Type B pancreatic cell (in vitro differentiated cells): ENCODE measurements at regions not wholly inside any gene's neighbourhood (a gene's known extent, or its start where the extent isn't known, plus 50 kb on each side); places are given as distances from the start of the nearest gene placed in this dataset.

ENCODE experiments used
- DNase-seq: peaks from one replicate; pipeline ENCODE4 v3.0.0; 2021; ENCODE audit warnings: mixed read lengths; ENCODE audit not compliant: unreplicated experiment; ENCODE audit errors: extremely low spot score
- H3K27ac Mint-ChIP-seq: 2 replicates; pipeline ENCODE4 v1.8.0; 2021; ENCODE audit warnings: mild to moderate bottlenecking, mixed read lengths
- H3K27me3 Mint-ChIP-seq: 2 replicates; pipeline ENCODE4 v1.8.0; 2021; ENCODE audit warnings: mixed read lengths
- H3K36me3 Mint-ChIP-seq: 2 replicates; pipeline ENCODE4 v1.8.0; 2021; ENCODE audit warnings: mixed read lengths
- H3K4me1 Mint-ChIP-seq: one replicate; pipeline ENCODE4 v1.8.0; 2021; ENCODE audit warnings: mixed read lengths; ENCODE audit not compliant: unreplicated experiment
- H3K4me3 Mint-ChIP-seq: 2 replicates; pipeline ENCODE4 v1.8.0; 2021; ENCODE audit warnings: mild to moderate bottlenecking, mixed read lengths
- H3K9me3 Mint-ChIP-seq: 2 replicates; pipeline ENCODE4 v1.8.0; 2021; ENCODE audit warnings: mixed read lengths
- CTCF ChIP-seq: fragments of 200-600 bp; sonication (generic); conservative IDR thresholded peaks from 2 replicates; pipeline ENCODE4 v1.5.0; 2021; ENCODE audit warnings: antibody characterized with exemption, mild to moderate bottlenecking

- H3K36me3 Mint-ChIP-seq = no peaks in the 10 kb centered on the region
- H3K27me3 Mint-ChIP-seq = no peaks in the 10 kb centered on the region
- no peak for DNase-seq
- H3K4me3 Mint-ChIP-seq = no peak overlapping the region
- H3K4me1 Mint-ChIP-seq = no peaks in the 10 kb centered on the region
- H3K27ac Mint-ChIP-seq = no peak overlapping the region
- H3K9me3 Mint-ChIP-seq = no peaks in the 10 kb centered on the region
- no peak for TF ChIP-seq CTCF
These were observed 427.3 kb upstream of the ZNF717 start for GRCh38 chr3:76212679-76213078.

GRCh38 chr3:76222201-76222600 lies 436.9 kb upstream of the ZNF717 start:
- no peak overlapping the region for H3K27ac Mint-ChIP-seq
- DNase-seq = no peak
- H3K9me3 Mint-ChIP-seq = no peaks in the 10 kb centered on the region
- H3K36me3 Mint-ChIP-seq = no peaks in the 10 kb centered on the region
- TF ChIP-seq CTCF = no peak
- H3K27me3 Mint-ChIP-seq = no peaks in the 10 kb centered on the region
- H3K4me3 Mint-ChIP-seq = no peak overlapping the region
- H3K4me1 Mint-ChIP-seq = peaks cover 3% of the 10 kb centered on the region

GRCh38 chr3:76231258-76231657 lies 445.9 kb upstream of the ZNF717 start:
- Mint-ChIP-seq H3K4me1 (no peaks in the 10 kb centered on the region), H3K4me3 (no peak overlapping the region), H3K27me3 (no peaks in the 10 kb centered on the region), H3K9me3 (peaks cover 4% of the 10 kb centered on the region), H3K27ac (no peak overlapping the region), H3K36me3 (no peaks in the 10 kb centered on the region)
- DNase-seq = no peak
- TF ChIP-seq CTCF = no peak

- Mint-ChIP-seq H3K4me3 (no peak overlapping the region), H3K9me3 (no peaks in the 10 kb centered on the region), H3K4me1 (peaks cover 4% of the 10 kb centered on the region), H3K27me3 (no peaks in the 10 kb centered on the region), H3K27ac (no peak overlapping the region), H3K36me3 (no peaks in the 10 kb centered on the region)
- DNase-seq = no peak
- no peak for TF ChIP-seq CTCF
These were observed 457.8 kb upstream of the ZNF717 start for GRCh38 chr3:76242886-76243753.

GRCh38 chr3:76245073-76245472 lies 459.7 kb upstream of the ZNF717 start:
- Mint-ChIP-seq H3K27me3 (no peaks in the 10 kb centered on the region), H3K4me3 (no peak overlapping the region), H3K27ac (no peak overlapping the region), H3K9me3 (no peaks in the 10 kb centered on the region), H3K4me1 (peaks cover 4% of the 10 kb centered on the region), H3K36me3 (no peaks in the 10 kb centered on the region)
- no peak for DNase-seq
- TF ChIP-seq CTCF = no peak
